BE2C (cell line): ENCODE measurements at regions not wholly inside any gene's neighbourhood (a gene's known extent, or its start where the extent isn't known, plus 50 kb on each side); places are given as distances from the start of the nearest gene placed in this dataset.
"Not testable (repeated sequence)": the region's sequence is repeated elsewhere in the genome, so short reads cannot be mapped to it uniquely, and the experiment has no call there.

Experiments used
- DNase-seq: peaks from one replicate; pipeline ENCODE4 v3.0.0-alpha.2; 2020
- H3K27me3 ChIP-seq: fragments of 250-450 bp; sonication (Bioruptor Pico); 2 replicates; pipeline ENCODE4 v1.5.1; 2020; ENCODE audit warnings: mild to moderate bottlenecking
- H3K36me3 ChIP-seq: fragments of 250-450 bp; sonication (Bioruptor Pico); 2 replicates; pipeline ENCODE4 v1.5.1; 2020; ENCODE audit warnings: mild to moderate bottlenecking
- H3K4me1 ChIP-seq: fragments of 250-450 bp; sonication (Bioruptor Pico); 2 replicates; pipeline ENCODE4 v1.5.1; 2020
- H3K4me3 ChIP-seq: 2 replicates; pipeline ENCODE4 v1.5.1; 2011; ENCODE audit warnings: low read depth, low read length
- H3K9me3 ChIP-seq: fragments of 250-450 bp; sonication (Bioruptor Pico); 2 replicates; pipeline ENCODE4 v1.5.1; 2020
- CTCF ChIP-seq: IDR thresholded peaks from 2 replicates; pipeline ENCODE4 v1.5.1; 2012; ENCODE audit warnings: mild to moderate bottlenecking, low read depth, low read length

DNA sequence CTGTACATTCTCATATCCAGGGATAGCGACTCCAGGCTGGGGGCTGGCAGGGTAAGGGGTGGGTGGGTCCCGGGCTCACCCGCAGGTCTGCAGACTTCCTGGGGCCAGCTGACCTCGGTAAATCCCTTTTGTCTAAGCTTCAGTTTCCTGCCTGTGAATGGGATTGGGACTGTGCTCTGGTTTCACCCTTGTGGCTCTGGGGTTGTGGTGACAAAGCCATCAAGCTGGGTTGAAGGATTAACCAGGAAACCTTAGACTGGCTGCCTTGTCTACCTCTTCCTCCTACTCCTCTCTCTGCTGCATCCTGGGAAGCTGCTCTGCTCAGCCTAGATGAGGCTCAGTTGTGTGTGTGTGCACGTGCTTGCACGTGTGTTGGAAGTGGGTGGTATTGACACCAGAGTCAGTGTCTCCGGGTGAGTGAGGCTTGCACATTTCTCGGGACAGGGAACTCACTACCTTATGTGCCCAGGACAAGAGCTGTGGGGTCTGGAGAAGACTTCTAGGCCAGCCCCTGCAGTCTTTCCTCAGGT is 3078.6 kb downstream of the RPIA start:
- H3K36me3 ChIP-seq, H3K4me3 ChIP-seq, DNase-seq, H3K27me3 ChIP-seq, H3K4me1 ChIP-seq, H3K9me3 ChIP-seq: not testable (repeated sequence)

GRCh38 chr2:91771604-91772003 is 3080.1 kb downstream of the RPIA start:
- not testable (repeated sequence) for H3K9me3 ChIP-seq, DNase-seq

GRCh38 chr2:91772240-91772937 is 3080.9 kb downstream of the RPIA start:
- H3K36me3 ChIP-seq, DNase-seq, H3K27me3 ChIP-seq, H3K4me1 ChIP-seq, H3K4me3 ChIP-seq, H3K9me3 ChIP-seq: not testable (repeated sequence)

More at GRCh38 chr2:91771604-91772003, 3080.1 kb downstream of the RPIA start:
- H3K4me1 ChIP-seq, H3K4me3 ChIP-seq, H3K27me3 ChIP-seq, H3K36me3 ChIP-seq: not testable (repeated sequence)

DNA sequence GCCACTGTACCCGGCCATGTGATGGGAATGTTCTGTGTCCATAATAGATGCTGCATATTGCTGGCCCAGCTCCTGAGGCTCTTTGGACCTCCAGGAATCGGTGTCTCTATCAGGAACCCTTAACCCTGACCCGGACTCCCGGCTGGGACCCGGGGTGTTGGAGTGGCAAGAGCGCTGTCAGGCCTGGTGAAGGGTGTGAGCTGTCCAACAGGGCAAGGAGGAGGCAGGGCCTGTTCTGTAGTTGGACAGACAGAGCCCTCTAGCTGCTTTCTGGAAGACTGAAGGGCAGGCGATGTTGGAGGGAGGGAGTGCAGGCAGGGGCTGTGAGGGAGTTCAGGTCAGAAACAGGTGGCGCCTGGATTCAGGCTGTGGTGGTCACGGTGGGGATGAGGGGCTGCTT is 3082.3 kb downstream of the RPIA start:
- H3K9me3 ChIP-seq, H3K4me1 ChIP-seq, H3K4me3 ChIP-seq, DNase-seq, H3K36me3 ChIP-seq, H3K27me3 ChIP-seq: not testable (repeated sequence)

- not testable (repeated sequence) for H3K4me1 ChIP-seq, H3K9me3 ChIP-seq, H3K36me3 ChIP-seq, DNase-seq, H3K4me3 ChIP-seq, H3K27me3 ChIP-seq
Measured at GRCh38 chr2:91775193-91775592, 3083.7 kb downstream of the RPIA start.

- not testable (repeated sequence) for H3K9me3 ChIP-seq, H3K27me3 ChIP-seq, H3K4me3 ChIP-seq, DNase-seq, H3K4me1 ChIP-seq, H3K36me3 ChIP-seq
Measured at GRCh38 chr2:91780324-91780723, 3088.9 kb downstream of the RPIA start.

DNA sequence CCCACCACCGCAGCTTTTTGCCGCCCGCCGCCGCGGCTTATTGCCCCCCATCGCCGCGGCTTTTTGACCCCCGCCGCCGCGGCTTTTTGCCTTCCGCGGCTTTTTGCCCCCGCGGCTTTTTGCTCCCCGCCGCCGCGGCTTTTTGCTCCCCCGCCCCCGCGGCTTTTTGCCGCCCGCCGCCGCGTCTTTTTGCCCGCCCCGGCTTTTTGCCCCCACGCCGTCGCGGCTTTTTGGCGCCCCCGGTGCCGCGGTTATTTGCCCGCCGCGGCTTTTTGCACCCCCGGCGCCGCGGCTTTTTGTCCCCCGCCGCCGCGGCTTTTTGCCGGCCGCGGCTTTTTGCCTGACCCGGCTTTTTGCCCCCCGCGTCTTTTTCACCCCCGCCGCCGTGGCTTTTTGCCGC is 3061.8 kb upstream of the TEKT4 start:
- H3K4me1 ChIP-seq, H3K36me3 ChIP-seq, H3K27me3 ChIP-seq, H3K4me3 ChIP-seq, H3K9me3 ChIP-seq, DNase-seq: not testable (repeated sequence)

GRCh38 chr2:91839904-91840868 is 3031.0 kb upstream of the TEKT4 start:
- no peak for TF ChIP-seq CTCF
- no peak for DNase-seq
- Histone ChIP-seq H3K36me3 (no peaks in the 10 kb centered on the region), H3K9me3 (no peaks in the 10 kb centered on the region), H3K27me3 (peaks cover 19% of the 10 kb centered on the region), H3K4me1 (no peaks in the 10 kb centered on the region), H3K4me3 (no peak overlapping the region)

DNA sequence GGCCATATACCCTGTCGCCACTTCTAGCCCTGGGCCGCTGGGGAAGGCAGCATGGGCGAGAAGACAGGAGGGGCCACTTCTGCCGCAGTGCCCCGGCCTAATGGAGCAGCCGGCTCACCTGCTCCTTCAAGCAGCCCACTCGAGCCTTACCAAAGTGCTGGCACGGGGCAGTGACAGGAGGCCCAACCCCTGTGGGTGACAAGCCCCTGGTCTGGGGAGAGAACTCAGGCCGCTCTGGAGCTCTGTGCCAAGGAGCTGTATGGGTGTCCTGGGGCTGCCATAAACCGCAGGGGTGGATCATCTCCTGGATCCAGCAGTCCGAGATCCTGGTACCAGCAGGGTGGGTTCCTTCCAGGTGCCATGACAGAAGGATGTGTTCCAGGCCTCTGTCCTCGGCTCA is 3029.0 kb upstream of the TEKT4 start:
- DNase-seq, H3K9me3 ChIP-seq, H3K4me1 ChIP-seq, H3K36me3 ChIP-seq, H3K4me3 ChIP-seq: not testable (repeated sequence)
- peaks cover 19% of the 10 kb centered on the region for H3K27me3 ChIP-seq

DNA sequence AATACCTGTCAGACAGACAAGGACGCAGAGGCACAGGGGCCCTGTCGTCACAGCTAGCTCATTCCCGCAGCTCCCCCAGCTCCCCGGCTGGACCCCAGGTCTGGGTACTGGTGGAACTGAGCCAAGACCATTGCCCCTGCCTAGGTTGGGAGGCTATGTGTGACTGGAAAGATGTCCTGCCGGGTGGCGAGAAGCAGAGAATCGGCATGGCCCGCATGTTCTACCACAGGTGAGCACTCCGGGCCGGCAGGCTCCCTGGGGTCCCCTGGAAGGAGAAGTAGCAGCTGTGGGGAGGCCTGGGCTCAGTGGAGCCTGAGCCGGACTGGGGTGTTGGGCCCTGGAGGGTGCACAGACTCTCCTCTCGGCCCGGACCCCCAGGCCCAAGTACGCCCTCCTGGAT is 3028.3 kb upstream of the TEKT4 start:
- not testable (repeated sequence) for H3K36me3 ChIP-seq

DNA sequence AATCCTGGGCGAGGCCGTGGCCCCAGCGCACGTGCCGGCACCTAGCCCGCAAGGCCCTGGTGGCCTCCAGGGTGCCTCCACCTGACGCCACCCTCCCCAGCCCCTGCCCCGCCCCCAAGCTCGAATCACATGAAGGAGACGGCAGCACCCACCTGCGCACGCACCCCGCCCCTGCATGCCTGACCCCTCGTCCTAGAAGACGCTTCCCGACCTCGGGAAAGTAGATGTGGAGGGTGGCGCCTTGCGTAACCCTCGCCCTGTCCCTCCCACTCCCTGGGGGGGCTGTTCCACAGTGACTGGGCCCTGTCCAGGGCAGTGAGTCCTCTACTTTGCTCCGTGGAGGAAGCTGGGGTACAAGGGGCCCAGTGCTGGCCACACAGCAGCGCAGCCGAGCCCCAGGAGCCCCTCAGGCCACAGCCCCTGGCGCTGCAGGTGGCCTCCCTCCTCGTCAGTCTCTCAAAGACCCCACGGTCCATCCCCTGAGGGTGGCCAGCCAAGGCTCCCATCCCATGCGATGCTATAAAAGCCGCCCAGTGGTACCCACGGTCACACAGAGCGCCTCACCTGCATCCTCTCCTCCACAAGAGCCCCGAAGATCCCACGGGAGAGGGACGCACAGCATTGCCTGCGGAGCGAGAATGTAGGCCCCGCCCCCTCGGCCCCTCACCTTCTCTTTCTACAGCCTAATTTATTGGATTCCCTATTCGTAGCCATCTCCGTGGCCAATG is 3027.3 kb upstream of the TEKT4 start:
- not testable (repeated sequence) for H3K4me3 ChIP-seq, H3K9me3 ChIP-seq, DNase-seq, H3K36me3 ChIP-seq, H3K4me1 ChIP-seq
- H3K27me3 ChIP-seq: peaks cover 19% of the 10 kb centered on the region

More for the DNA sequence above, 3028.3 kb upstream of the TEKT4 start:
- H3K9me3 ChIP-seq, H3K4me3 ChIP-seq, DNase-seq, H3K4me1 ChIP-seq: not testable (repeated sequence)
- peaks cover 19% of the 10 kb centered on the region for H3K27me3 ChIP-seq

DNA sequence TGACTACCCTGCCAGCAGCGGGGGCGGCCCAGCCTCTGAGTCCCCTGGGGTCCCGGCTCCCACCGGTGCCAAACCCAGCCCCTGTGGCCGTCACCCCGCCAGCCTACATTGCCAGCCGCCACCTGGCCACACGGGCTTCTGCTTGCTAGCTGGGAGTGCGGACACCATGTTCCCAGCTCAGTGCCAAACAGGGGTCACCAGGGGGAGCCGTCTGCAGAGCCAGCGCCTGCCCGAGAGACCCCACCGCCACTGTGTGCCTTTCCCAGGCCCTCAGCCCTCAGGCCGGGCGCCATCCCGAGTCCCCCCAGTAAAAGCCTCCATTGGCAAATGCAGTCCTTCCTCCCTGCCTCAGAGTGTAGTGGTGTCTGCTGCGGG is 3026.8 kb upstream of the TEKT4 start:
- H3K9me3 ChIP-seq, DNase-seq, H3K4me3 ChIP-seq, H3K4me1 ChIP-seq, H3K36me3 ChIP-seq: not testable (repeated sequence)
- peaks cover 19% of the 10 kb centered on the region for H3K27me3 ChIP-seq

- not testable (repeated sequence) for H3K4me3 ChIP-seq, H3K9me3 ChIP-seq, H3K27me3 ChIP-seq, H3K4me1 ChIP-seq, DNase-seq, H3K36me3 ChIP-seq
Measured at GRCh38 chr2:91846388-91846787, 3024.8 kb upstream of the TEKT4 start.

DNA sequence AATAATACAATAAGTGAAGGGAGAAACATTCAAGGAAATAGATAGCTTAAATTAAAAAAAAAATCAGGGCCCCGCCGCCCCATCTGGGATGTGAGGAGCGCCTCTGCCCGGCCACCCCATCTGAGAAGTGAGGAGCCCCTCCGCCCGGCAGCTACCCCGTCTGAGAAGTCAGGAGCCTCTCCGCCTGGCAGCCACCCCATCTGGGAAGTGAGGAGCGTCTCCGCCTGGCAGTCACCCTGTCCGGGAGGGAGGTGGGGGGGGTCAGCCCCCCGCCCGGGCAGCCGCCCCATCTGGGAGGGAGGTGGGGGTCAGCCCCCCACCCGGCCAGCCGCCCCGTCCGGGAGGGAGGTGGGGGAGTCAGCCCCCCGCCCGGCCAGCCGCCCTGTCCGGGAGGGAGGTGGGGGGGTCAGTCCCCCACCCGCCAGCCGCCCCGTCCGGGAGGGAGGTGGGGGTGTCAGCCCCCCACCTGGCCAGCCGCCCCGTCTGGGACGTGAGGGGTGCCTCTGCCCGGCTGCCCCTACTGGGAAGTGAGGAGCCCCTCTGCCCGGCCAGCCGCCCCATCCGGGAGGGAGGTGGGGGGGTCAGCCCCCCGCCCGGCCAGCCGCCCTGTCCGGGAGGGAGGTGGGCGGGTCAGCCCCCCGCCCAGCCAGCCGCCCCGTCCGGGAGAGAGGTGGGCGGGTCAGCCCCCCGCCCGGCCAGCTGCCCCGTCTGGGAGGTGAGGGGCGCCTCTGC is 3019.4 kb upstream of the TEKT4 start:
- not testable (repeated sequence) for H3K27me3 ChIP-seq, H3K4me1 ChIP-seq, H3K4me3 ChIP-seq, DNase-seq, H3K9me3 ChIP-seq, H3K36me3 ChIP-seq
